Activated naive CD4-positive, alpha-beta T cell treated with anti-CD3 and anti-CD28 coated beads, Interleukin-2, amount 10 ng/mL, durations not matched to agents 7 days and 5 days (primary cell): ENCODE measurements at regions not wholly inside any gene's neighbourhood (a gene's known extent, or its start where the extent isn't known, plus 50 kb on each side); places are given as distances from the start of the nearest gene placed in this dataset.

Experiments
- CTCF ChIA-PET: fragments of 350-600 bp; sonication (Branson Sonifier 250); formaldehyde crosslinking; loops from one replicate; lab custom pipeline; 2021; ENCODE audit warnings: antibody characterized with exemption; lab: Charles Lee
- DNase-seq: peaks from one replicate; pipeline ENCODE4 v3.0.0-alpha.2; 2020
- H3K27ac Mint-ChIP-seq: one replicate; pipeline ENCODE4 v1.8.0; 2021; ENCODE audit warnings: mild to moderate bottlenecking, moderate library complexity, mixed read lengths
- H3K27me3 Mint-ChIP-seq: one replicate; pipeline ENCODE4 v1.8.0; 2021; ENCODE audit warnings: mild to moderate bottlenecking, mixed read lengths
- H3K36me3 Mint-ChIP-seq: one replicate; pipeline ENCODE4 v1.8.0; 2021; ENCODE audit warnings: mixed read lengths
- H3K4me1 Mint-ChIP-seq: one replicate; pipeline ENCODE4 v1.8.0; 2021; ENCODE audit warnings: mixed read lengths
- H3K4me3 Mint-ChIP-seq: one replicate; pipeline ENCODE4 v1.8.0; 2021; ENCODE audit warnings: mild to moderate bottlenecking, moderate library complexity, mixed read lengths
- H3K9me3 Mint-ChIP-seq: one replicate; pipeline ENCODE4 v1.8.0; 2021; ENCODE audit warnings: mixed read lengths

DNA sequence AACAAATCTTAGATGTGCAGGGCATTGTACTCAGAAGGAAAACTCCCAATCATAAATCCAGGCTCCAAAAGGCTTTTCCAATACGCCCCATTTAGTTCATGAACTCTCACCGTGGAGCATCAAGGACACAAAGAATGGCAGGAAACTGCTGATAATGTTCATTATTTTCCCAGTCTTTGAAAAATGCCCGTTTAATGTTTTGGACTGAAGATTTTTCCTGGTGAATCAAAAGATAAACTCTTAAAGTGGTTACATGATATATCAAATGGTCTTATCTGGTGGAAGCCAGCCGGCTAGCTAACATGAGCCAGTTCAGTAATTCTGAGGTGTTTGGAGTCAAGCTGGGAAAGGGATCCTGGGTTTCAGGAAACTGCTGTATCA lies 62.1 kb upstream of the AP1S2 start:
- no peak overlapping the region for H3K27ac Mint-ChIP-seq
- no peak for DNase-seq
- no peaks in the 10 kb centered on the region for H3K4me1 Mint-ChIP-seq
- CTCF ChIA-PET: no interaction called here
- no peaks in the 10 kb centered on the region for H3K36me3 Mint-ChIP-seq
- H3K27me3 Mint-ChIP-seq: peaks cover 4% of the 10 kb centered on the region
- no peak overlapping the region for H3K4me3 Mint-ChIP-seq
- no peaks in the 10 kb centered on the region for H3K9me3 Mint-ChIP-seq

DNA sequence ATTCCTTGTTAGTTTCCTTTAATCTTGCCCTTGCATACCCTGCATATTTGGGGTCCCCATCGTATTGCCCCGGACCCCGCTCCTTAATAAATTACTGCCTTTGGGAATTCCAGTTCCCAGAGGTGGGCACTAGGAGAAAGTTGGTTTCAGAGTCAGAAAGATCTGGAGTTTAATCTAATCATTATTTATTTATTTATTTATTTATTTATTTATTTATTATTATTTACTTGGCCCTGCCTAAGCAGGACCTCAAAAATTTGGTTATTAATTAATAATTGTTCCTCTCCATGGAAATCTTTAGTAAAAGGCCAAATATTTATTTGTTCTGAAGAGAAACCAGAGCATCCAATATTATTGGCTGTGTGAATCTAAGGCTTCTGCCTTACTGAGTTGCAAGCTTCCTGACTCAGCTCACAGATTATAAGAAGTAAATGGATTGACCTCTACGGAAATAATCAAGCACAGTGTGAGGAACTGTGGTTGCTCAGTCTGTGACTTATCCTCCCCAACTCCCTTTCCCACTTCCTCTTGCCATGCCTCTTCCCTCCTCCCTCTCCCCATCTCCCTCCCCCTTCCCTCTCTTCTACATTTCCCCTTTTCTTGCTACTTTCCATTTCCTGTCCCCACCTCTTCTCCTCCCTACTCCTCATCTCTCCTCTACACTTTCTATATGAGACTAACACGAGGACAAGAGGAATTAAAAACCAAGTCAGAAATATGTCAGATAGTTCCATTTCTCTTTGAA lies 61.5 kb upstream of the AP1S2 start:
- no peak for DNase-seq
- Mint-ChIP-seq H3K9me3 (no peaks in the 10 kb centered on the region), H3K27ac (no peak overlapping the region), H3K27me3 (peaks cover 4% of the 10 kb centered on the region), H3K4me1 (no peaks in the 10 kb centered on the region), H3K36me3 (no peaks in the 10 kb centered on the region), H3K4me3 (no peak overlapping the region)
- CTCF ChIA-PET: interaction anchor here (0.6 kb wide), 1 partner anchor 967 kb away, joined by 3 read pairs; no protein-coding TSS in a partner anchor

DNA sequence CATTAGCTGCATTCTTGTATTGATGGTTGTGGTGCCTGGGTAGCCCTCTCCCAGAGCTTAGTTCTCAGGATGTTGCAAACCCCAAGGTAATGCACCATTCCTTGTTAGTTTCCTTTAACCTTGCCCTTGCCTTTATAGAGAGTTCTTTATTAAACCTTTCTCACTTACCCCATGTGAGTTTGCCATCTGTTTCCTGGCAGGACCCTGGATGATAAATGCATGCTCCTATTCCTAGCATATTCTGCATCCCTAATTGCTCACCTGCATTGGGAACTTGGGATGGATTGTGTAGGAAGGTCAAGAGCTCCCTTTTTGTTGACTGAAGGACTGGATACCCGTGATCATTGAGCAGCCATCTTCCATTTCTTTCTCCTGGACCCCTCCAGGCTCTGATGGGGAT lies 59.9 kb upstream of the AP1S2 start:
- DNase-seq: no peak
- CTCF ChIA-PET: interaction anchor here (0.7 kb wide), 1 partner anchor 261 kb away, joined by 4 read pairs; no protein-coding TSS in a partner anchor
- Mint-ChIP-seq H3K27ac (no peak overlapping the region), H3K36me3 (no peaks in the 10 kb centered on the region), H3K9me3 (no peaks in the 10 kb centered on the region), H3K4me3 (no peak overlapping the region), H3K4me1 (no peaks in the 10 kb centered on the region), H3K27me3 (peaks cover 4% of the 10 kb centered on the region)

DNA sequence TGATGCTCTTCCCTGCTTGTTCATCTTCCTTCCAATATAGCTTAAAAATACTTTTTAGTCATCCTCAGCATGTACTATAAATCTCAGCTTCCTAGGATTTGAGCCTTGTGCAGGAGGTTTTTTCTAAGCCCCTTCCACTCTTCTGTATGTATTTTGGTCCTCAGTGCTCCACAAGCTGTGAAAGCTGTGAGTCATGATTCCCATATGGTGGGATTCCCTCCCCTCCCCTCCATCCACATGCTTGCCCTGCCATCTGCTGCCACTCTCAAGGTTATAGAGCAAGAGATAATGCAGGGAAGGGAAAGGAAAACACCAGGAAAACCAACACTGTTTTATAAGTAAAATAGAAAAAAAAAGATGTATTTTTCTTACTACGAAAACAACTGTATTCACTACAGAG lies 58.5 kb upstream of the AP1S2 start:
- Mint-ChIP-seq H3K27me3 (peaks cover 4% of the 10 kb centered on the region), H3K4me3 (no peak overlapping the region), H3K9me3 (no peaks in the 10 kb centered on the region), H3K36me3 (no peaks in the 10 kb centered on the region), H3K27ac (no peak overlapping the region), H3K4me1 (no peaks in the 10 kb centered on the region)
- DNase-seq: no peak
- CTCF ChIA-PET: no interaction called here

DNA sequence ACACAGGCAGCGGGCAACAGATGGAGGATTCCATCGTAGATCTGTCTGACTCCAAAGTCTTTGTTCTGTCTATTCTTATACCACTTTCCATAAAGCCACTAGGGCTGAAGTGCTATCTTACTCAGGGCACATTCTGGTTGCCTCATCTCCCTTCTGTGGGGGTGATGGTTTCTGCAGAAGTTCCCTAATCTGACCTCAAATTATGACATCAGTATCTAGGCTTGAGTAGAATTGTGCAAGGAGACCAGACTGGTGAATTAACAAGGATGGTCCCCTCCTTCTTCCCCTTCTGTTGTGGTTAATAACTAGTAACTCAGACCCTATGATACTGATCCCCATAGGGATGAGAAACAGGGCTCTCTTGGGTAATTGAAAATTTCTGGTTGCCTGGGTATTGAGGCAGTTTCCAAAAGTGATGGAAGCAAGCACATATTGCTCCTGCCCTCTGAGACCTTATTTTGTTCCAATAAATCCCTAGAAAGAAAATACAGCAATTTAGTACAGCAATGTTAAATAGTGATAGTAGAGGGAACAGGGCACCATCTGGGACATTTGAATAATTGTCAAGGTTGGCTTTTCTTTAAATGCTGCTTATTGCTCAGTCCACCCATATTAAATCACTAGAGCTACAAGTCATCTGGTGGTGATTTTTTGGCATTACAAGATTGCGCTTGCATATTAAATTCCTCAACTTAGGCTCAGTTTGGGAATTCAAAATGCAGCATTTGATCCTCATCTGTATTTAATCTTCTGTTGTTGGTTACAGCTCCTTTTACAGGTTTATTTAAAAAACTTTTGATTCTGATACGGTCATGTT lies 57.3 kb upstream of the AP1S2 start:
- no peak for DNase-seq
- Mint-ChIP-seq H3K27me3 (peaks cover 4% of the 10 kb centered on the region), H3K36me3 (no peaks in the 10 kb centered on the region), H3K27ac (no peak overlapping the region), H3K4me3 (no peak overlapping the region), H3K4me1 (no peaks in the 10 kb centered on the region), H3K9me3 (no peaks in the 10 kb centered on the region)
- CTCF ChIA-PET: no interaction called here

DNA sequence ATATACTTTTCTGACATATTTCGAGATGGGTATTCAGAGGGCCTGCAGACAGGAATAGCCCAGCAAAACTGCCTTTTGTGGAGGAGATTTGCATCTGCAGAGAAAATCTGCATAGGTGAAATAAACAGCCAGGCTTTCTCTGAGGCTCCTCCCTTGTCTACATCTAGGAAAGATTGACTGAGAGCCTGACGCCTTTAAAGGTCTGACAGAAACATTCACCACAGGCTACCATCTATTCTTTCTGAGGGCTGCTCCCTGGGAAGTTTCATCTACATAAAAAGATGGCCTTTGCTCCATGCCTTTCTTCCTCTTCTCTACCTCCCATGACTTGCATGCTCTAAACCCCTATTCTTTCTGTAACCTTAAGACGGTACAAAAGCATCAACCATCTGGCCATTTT lies 55.0 kb upstream of the AP1S2 start:
- no peak overlapping the region for H3K4me3 Mint-ChIP-seq
- no peak for DNase-seq
- H3K27me3 Mint-ChIP-seq: peaks cover 4% of the 10 kb centered on the region
- CTCF ChIA-PET: no interaction called here
- no peaks in the 10 kb centered on the region for H3K9me3 Mint-ChIP-seq
- H3K36me3 Mint-ChIP-seq: no peaks in the 10 kb centered on the region
- no peak overlapping the region for H3K27ac Mint-ChIP-seq
- no peaks in the 10 kb centered on the region for H3K4me1 Mint-ChIP-seq

DNA sequence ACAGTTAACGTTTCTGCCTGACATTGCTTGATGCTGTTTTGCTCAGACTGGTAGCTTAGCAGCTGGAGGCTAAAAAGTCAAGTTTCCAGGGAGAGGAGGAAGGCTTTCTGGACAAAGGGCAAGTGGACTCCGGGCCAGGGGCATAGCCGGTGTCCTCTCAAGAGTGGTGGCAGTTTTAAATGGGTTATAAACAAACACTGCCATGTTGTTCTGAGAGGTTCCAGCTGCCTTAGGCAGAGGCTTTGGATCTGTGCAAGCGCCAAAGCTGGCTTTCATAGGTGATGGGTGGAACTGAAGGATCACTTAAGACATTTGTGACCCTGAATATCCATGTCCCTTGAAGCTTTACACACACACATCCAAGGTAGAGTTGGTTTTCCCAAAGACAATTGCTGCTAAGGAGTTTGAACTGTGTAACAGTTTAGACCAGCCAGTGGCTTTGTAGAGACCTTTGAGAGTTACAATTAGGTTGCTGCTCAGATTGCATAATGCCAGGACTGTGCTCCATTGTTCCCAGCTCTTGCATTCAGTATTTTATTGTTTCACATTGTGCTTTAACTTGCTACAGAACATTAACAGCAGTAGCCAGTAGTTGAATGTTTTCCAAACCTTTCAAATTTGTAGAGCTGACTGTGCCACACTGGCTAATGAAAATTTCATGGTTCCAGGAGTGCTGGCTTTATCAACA lies 54.1 kb upstream of the AP1S2 start:
- no peak overlapping the region for H3K4me3 Mint-ChIP-seq
- no peaks in the 10 kb centered on the region for H3K9me3 Mint-ChIP-seq
- no peaks in the 10 kb centered on the region for H3K4me1 Mint-ChIP-seq
- CTCF ChIA-PET: no interaction called here
- no peak overlapping the region for H3K27ac Mint-ChIP-seq
- DNase-seq: no peak
- H3K36me3 Mint-ChIP-seq: no peaks in the 10 kb centered on the region
- H3K27me3 Mint-ChIP-seq: peaks cover 4% of the 10 kb centered on the region

DNA sequence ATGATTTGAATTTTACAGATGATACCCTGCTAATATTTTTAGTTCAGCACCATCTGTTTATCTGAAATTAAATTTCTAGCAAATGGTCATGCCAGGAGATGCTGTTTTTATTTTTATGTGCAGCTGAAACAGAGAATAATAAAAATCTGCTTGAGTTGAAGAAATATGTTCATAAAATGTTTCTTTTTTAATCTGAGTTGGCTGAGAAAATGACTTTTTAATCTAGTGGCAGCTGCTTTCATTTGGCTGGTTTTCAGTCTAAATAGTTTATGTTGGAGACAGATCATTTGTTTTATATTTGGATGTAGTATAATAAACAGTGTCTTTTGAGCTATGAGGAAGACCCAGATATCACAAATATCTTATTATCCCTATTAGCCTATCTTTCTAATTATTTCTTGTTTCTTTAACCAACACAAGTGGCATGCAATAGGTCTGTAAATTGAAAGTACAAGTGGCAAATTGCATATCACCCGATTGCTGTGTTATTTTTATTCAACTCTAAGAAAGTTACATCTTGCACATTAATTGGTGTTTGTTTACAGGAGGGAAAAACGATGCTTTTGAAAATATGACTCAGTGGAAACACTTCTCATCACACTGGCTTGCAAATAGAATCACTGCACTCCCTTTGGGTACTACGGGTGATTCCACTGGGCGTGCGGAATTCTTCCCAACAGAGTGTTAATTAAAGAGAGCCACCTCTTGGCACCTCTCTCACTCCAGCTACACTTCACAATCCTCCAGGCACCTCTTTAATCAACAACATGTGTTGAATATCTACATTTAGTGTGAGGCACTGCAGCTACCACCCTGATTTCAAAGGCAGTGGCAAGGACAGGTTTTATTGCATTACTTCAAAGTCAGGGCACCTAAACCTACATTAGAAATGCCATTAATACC lies 51.7 kb upstream of the AP1S2 start:
- H3K36me3 Mint-ChIP-seq: no peaks in the 10 kb centered on the region
- no peak overlapping the region for H3K27ac Mint-ChIP-seq
- H3K4me3 Mint-ChIP-seq: no peak overlapping the region
- DNase-seq: no peak
- H3K27me3 Mint-ChIP-seq: no peaks in the 10 kb centered on the region
- no peaks in the 10 kb centered on the region for H3K4me1 Mint-ChIP-seq
- CTCF ChIA-PET: no interaction called here
- no peaks in the 10 kb centered on the region for H3K9me3 Mint-ChIP-seq
